Myocyte (in vitro differentiated cells): ENCODE measurements at regions not wholly inside any gene's neighbourhood (a gene's known extent, or its start where the extent isn't known, plus 50 kb on each side); places are given as distances from the start of the nearest gene placed in this dataset.

ENCODE experiments used
- DNase-seq: peaks from one replicate; pipeline ENCODE4 v3.0.0-alpha.2; 2012; ENCODE audit warnings: low read depth

- DNase-seq: no peak
These were observed 84.5 kb upstream of the MYCN start for GRCh38 chr2:15855766-15856260.

GRCh38 chr2:15856318-15856717 is 84.0 kb upstream of the MYCN start:
- no peak for DNase-seq

GRCh38 chr2:15858466-15858865 is 81.9 kb upstream of the MYCN start:
- no peak for DNase-seq

GRCh38 chr2:15860051-15860663 is 80.2 kb upstream of the MYCN start:
- no peak for DNase-seq

- no peak for DNase-seq
These were observed 79.6 kb upstream of the MYCN start for GRCh38 chr2:15860760-15861159.

- DNase-seq: no peak
These were observed 79.1 kb upstream of the MYCN start for GRCh38 chr2:15861172-15861822.

GRCh38 chr2:15861898-15862297 is 78.5 kb upstream of the MYCN start:
- no peak for DNase-seq

- DNase-seq: no peak
These were observed 77.3 kb upstream of the MYCN start for GRCh38 chr2:15863089-15863488.

- DNase-seq: no peak
These were observed 76.7 kb upstream of the MYCN start for GRCh38 chr2:15863494-15864175.

GRCh38 chr2:15864176-15864769 is 76.1 kb upstream of the MYCN start:
- DNase-seq: no peak

- DNase-seq: no peak
These were observed 74.4 kb upstream of the MYCN start for GRCh38 chr2:15865923-15866322.

- no peak for DNase-seq
These were observed 73.7 kb upstream of the MYCN start for GRCh38 chr2:15866563-15867193.

- no peak for DNase-seq
These were observed 72.9 kb upstream of the MYCN start for GRCh38 chr2:15867194-15868171.

GRCh38 chr2:15868186-15868585 is 72.2 kb upstream of the MYCN start:
- DNase-seq: no peak

GRCh38 chr2:15868704-15869103 is 71.6 kb upstream of the MYCN start:
- DNase-seq: no peak

- DNase-seq: no peak
These were observed 71.0 kb upstream of the MYCN start for GRCh38 chr2:15869396-15869795.

GRCh38 chr2:15869871-15870270 is 70.5 kb upstream of the MYCN start:
- no peak for DNase-seq

- no peak for DNase-seq
These were observed 69.8 kb upstream of the MYCN start for GRCh38 chr2:15870565-15870964.

GRCh38 chr2:15871239-15871783 is 69.0 kb upstream of the MYCN start:
- DNase-seq: no peak

- no peak for DNase-seq
These were observed 67.5 kb upstream of the MYCN start for GRCh38 chr2:15872854-15873253.
